Uterus (tissue), 2 donors: ENCODE measurements at regions not wholly inside any gene's neighbourhood (a gene's known extent, or its start where the extent isn't known, plus 50 kb on each side); places are given as distances from the start of the nearest gene placed in this dataset.

Source experiments
- POLR2A ChIP-seq, 2 donors: fragments of 450-650 bp; IDR thresholded peaks; one replicate each; pipeline ENCODE4 v1.6.1; 2016; ENCODE audit warnings: antibody characterized with exemption in 2 of 2, mild to moderate bottlenecking in 1 of 2, moderate library complexity in 1 of 2
- TF ChIP-seq, protein P1 (sequence below), 4 experiments: fragments of 200-600 bp in 2 of 4; fragments of 450-650 bp in 2 of 4; sonication (generic) in 2 of 4; IDR thresholded peaks; one replicate each; pipeline ENCODE4 v1.5.1; 2016 to 2019; ENCODE audit warnings: antibody characterized with exemption in 4 of 4, mild to moderate bottlenecking in 2 of 4, moderate library complexity in 1 of 4

DNA sequence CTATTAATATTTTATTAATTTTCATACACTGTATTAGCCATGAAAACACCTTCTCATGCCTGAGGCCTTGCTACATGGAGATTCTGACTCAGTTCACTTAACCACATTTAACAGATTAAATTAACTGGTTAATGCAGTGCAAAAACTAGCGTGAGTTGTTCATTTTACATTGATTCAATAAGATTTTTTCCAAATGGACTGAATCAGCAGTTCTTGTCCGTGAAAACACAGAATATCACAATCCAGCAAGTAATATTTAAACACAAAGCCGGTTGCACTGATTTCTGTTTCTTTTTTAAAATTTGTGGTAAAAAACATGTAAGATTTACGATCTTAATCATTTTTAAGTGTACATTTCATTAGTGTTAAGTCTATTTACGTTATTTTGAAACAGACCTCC is 118.2 kb upstream of the THUMPD2 start:
- TF ChIP-seq, protein P1, sequence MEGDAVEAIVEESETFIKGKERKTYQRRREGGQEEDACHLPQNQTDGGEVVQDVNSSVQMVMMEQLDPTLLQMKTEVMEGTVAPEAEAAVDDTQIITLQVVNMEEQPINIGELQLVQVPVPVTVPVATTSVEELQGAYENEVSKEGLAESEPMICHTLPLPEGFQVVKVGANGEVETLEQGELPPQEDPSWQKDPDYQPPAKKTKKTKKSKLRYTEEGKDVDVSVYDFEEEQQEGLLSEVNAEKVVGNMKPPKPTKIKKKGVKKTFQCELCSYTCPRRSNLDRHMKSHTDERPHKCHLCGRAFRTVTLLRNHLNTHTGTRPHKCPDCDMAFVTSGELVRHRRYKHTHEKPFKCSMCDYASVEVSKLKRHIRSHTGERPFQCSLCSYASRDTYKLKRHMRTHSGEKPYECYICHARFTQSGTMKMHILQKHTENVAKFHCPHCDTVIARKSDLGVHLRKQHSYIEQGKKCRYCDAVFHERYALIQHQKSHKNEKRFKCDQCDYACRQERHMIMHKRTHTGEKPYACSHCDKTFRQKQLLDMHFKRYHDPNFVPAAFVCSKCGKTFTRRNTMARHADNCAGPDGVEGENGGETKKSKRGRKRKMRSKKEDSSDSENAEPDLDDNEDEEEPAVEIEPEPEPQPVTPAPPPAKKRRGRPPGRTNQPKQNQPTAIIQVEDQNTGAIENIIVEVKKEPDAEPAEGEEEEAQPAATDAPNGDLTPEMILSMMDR (IDR thresholded peaks at IDR 0.05) = no peak
- no peak for TF ChIP-seq POLR2A (IDR thresholded peaks at IDR 0.05)
